HG03342 (cell line): ENCODE measurements at regions not wholly inside any gene's neighbourhood (a gene's known extent, or its start where the extent isn't known, plus 50 kb on each side); places are given as distances from the start of the nearest gene placed in this dataset.

ENCODE experiments used
- ATAC-seq: cut with Tn5 transposase; IDR thresholded peaks from one replicate; pipeline ENCODE4 v1.9.1; 2021; ENCODE audit warnings: mild to moderate bottlenecking, moderate library complexity; ENCODE audit not compliant: unreplicated experiment

GRCh38 chr3:117893001-117893400 is 1141.6 kb downstream of the IGSF11 start:
- no peak for ATAC-seq

- ATAC-seq: no peak
Measured at GRCh38 chr3:117893638-117894037, 1141.0 kb downstream of the IGSF11 start.

GRCh38 chr3:117898722-117899522 is 1135.7 kb downstream of the IGSF11 start:
- ATAC-seq: peak; percentile 83

GRCh38 chr3:117903226-117903625 is 1131.4 kb downstream of the IGSF11 start:
- no peak for ATAC-seq

- ATAC-seq: no peak
Measured at GRCh38 chr3:117910820-117911521, 1123.7 kb downstream of the IGSF11 start.

- no peak for ATAC-seq
Measured at GRCh38 chr3:117912352-117912751, 1122.3 kb downstream of the IGSF11 start.

- no peak for ATAC-seq
Measured at GRCh38 chr3:117914540-117915100, 1120.0 kb downstream of the IGSF11 start.

- ATAC-seq: no peak
Measured at GRCh38 chr3:117916839-117917238, 1117.8 kb downstream of the IGSF11 start.

GRCh38 chr3:117919621-117920020 is 1115.0 kb downstream of the IGSF11 start:
- no peak for ATAC-seq

GRCh38 chr3:117920253-117920898 is 1114.3 kb downstream of the IGSF11 start:
- no peak for ATAC-seq

- no peak for ATAC-seq
Measured at GRCh38 chr3:117921411-117921810, 1113.2 kb downstream of the IGSF11 start.

- ATAC-seq: no peak
Measured at GRCh38 chr3:117922039-117922438, 1112.6 kb downstream of the IGSF11 start.

- ATAC-seq: no peak
Measured at GRCh38 chr3:117926819-117927218, 1107.8 kb downstream of the IGSF11 start.

GRCh38 chr3:117927825-117928224 is 1106.8 kb downstream of the IGSF11 start:
- no peak for ATAC-seq

GRCh38 chr3:117928836-117929235 is 1105.8 kb downstream of the IGSF11 start:
- no peak for ATAC-seq

- ATAC-seq: no peak
Measured at GRCh38 chr3:117932441-117932840, 1102.2 kb downstream of the IGSF11 start.

GRCh38 chr3:117936159-117936558 is 1098.5 kb downstream of the IGSF11 start:
- ATAC-seq: no peak

- ATAC-seq: no peak
Measured at GRCh38 chr3:117938974-117939373, 1095.7 kb downstream of the IGSF11 start.

GRCh38 chr3:117939425-117940027 is 1095.1 kb downstream of the IGSF11 start:
- no peak for ATAC-seq

GRCh38 chr3:117941015-117941414 is 1093.6 kb downstream of the IGSF11 start:
- ATAC-seq: no peak

GRCh38 chr3:117941756-117942155 is 1092.9 kb downstream of the IGSF11 start:
- ATAC-seq: no peak
